PC-3 (cell line): ENCODE measurements at regions not wholly inside any gene's neighbourhood (a gene's known extent, or its start where the extent isn't known, plus 50 kb on each side); places are given as distances from the start of the nearest gene placed in this dataset.

ENCODE experiments used
- CTCF ChIP-seq: fragments of 300-600 bp; sonication (generic); conservative IDR thresholded peaks from 2 replicates; pipeline ENCODE4 v1.5.1; 2017; ENCODE audit warnings: antibody characterized with exemption, low read depth, mild to moderate bottlenecking, low read length
- EZH2 ChIP-seq: fragments of 300-600 bp; sonication (generic); IDR thresholded peaks from one replicate; pipeline ENCODE4 v1.6.1; 2017; ENCODE audit warnings: antibody characterized with exemption, mild to moderate bottlenecking, low read length; ENCODE audit not compliant: unreplicated experiment
- EZH2phosphoT487 ChIP-seq: fragments of 300-600 bp; sonication (generic); IDR thresholded peaks from 2 replicates; pipeline ENCODE4 v1.6.1; 2018; ENCODE audit warnings: mild to moderate bottlenecking, antibody characterized with exemption, low read length, borderline replicate concordance

DNA sequence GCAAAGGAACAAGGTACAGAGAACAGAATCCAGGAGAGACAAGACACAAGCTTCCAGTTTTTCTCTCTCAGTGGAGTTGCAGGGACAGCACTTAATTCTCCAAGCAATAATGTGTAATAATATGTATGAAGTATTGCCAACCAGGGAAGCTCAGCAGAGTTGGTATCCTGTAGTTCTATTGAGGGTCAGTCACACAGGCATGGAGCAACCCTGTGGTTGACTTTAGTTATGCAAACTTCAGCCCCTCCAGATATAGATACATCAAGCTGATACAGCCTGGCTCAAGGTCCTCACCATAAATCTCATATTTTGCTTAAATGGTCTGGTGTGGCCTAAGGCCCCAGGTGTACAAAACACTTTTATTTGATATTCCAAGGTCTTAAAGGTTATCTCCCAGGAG lies 248.6 kb upstream of the EPHA5 start:
- TF ChIP-seq CTCF (no peak), EZH2 (no peak), EZH2phosphoT487 (no peak)
